ENCODE measurements at regions not wholly inside any gene's neighbourhood (a gene's known extent, or its start where the extent isn't known, plus 50 kb on each side); places are given as distances from the start of the nearest gene placed in this dataset.

DNA sequence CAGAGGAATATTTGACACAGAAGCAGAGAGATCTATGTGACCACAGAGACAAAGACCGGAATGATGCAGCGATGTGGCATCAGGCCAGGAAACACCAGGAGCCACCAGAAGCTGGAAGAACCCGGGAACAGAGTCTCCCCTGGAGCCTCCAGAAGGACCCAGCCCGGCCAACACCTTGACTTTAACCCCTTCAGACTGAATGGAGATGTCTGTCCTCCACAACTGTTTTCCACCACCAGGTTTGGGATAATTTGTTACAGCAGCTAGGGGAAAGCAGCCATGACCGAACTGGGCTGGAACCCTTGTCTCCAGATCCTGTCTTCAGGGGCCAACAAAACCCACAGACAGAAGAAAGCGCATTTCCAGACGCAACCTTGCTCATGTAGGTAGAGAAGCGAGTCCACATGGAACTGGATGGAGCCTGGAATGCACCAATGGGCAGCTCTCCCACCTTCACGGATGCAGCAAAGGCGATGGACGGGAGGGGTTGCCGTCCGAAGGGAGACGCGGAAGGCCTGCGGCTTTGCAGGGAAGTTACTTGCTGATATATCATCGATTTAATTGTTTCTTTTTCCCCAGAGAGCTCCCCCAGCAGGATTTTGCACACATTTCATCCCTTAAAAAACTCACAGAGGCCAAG is 396.6 kb downstream of the NPHP4 start:
- no peak for ATAC-seq
- no peaks in the 10 kb centered on the region for H3K36me3 ChIP-seq
- intact Hi-C loops (cut with DNase I; ENCODE audit: low total_unique reads) = no loop called here
- TF ChIP-seq, protein P1, sequence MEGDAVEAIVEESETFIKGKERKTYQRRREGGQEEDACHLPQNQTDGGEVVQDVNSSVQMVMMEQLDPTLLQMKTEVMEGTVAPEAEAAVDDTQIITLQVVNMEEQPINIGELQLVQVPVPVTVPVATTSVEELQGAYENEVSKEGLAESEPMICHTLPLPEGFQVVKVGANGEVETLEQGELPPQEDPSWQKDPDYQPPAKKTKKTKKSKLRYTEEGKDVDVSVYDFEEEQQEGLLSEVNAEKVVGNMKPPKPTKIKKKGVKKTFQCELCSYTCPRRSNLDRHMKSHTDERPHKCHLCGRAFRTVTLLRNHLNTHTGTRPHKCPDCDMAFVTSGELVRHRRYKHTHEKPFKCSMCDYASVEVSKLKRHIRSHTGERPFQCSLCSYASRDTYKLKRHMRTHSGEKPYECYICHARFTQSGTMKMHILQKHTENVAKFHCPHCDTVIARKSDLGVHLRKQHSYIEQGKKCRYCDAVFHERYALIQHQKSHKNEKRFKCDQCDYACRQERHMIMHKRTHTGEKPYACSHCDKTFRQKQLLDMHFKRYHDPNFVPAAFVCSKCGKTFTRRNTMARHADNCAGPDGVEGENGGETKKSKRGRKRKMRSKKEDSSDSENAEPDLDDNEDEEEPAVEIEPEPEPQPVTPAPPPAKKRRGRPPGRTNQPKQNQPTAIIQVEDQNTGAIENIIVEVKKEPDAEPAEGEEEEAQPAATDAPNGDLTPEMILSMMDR (IDR thresholded peaks at IDR 0.05 in 4 of 5, conservative IDR thresholded peaks at IDR 0.05 in 1 of 5) = no peak
- no peak for TF ChIP-seq POLR2A (IDR thresholded peaks at IDR 0.05)
- no peaks in the 10 kb centered on the region for H3K4me1 ChIP-seq
- H3K27me3 ChIP-seq = no peaks in the 10 kb centered on the region
- peaks cover 0 to 2% (median 0%) of the 10 kb centered on the region in 3 donors for H3K9me3 ChIP-seq
- H3K27ac ChIP-seq = no peak overlapping the region
- H3K4me3 ChIP-seq = no peak overlapping the region
- DNase-seq = no peak
- in situ Hi-C loops (cut with MboI; ENCODE audit: low sequenced_read_pairs in 4 of 4) = no loop called here

DNA sequence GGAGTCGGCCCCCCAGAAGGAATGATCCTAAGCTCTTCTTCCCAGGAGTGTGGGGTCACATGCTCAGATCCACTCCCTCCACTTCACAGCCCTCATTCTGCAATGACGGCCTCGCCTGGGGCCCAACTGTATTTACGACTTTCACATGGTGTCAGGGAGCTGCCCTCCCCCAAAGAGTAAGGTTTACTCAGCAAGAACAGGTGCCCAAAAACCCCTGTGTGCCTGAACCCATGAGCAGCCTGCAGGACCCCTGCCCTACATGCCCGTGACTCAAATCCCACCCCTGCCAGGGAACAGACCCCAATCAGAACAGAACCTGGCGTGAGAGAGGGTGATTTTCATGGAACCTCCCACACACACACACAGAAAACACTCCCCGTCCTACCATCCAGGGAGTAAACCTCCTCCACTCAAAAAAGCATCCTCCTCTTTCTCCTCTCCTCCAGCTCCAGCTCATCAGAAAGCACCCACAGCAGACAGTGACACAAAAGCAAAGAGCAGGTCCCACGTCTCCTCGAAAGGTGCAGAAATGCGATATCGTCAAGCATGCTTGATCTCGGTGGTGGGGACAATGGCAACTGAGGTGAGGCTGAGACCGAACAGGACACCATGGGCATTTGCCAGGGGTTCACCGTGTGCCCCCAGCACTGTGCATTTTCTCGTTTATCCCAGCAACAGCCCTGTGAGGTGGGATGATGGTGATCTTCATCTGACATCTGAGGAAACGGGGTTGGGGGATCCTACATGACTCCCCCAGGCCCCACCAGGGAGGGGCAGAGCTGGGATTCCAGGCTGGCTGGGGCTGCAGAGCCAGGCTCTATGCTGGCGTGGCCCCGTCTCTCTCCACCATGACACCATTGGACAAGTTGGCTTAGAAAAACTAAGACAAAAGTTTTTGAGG is 397.9 kb downstream of the NPHP4 start:
- no peak for ATAC-seq
- H3K27me3 ChIP-seq = no peaks in the 10 kb centered on the region
- intact Hi-C loops (cut with DNase I; ENCODE audit: low total_unique reads) (no loop called here), in situ Hi-C loops (cut with MboI; ENCODE audit: low sequenced_read_pairs in 4 of 4) (no loop called here)
- H3K4me1 ChIP-seq = no peaks in the 10 kb centered on the region
- H3K36me3 ChIP-seq = no peaks in the 10 kb centered on the region
- no peak overlapping the region for H3K4me3 ChIP-seq
- H3K9me3 ChIP-seq = peaks cover 0 to 3% (median 0%) of the 10 kb centered on the region in 3 donors
- no peak overlapping the region for H3K27ac ChIP-seq
- TF ChIP-seq, protein P1 (IDR thresholded peaks at IDR 0.05 in 4 of 5, conservative IDR thresholded peaks at IDR 0.05 in 1 of 5) = no peak
- no peak for TF ChIP-seq POLR2A (IDR thresholded peaks at IDR 0.05)
- DNase-seq = no peak

DNA sequence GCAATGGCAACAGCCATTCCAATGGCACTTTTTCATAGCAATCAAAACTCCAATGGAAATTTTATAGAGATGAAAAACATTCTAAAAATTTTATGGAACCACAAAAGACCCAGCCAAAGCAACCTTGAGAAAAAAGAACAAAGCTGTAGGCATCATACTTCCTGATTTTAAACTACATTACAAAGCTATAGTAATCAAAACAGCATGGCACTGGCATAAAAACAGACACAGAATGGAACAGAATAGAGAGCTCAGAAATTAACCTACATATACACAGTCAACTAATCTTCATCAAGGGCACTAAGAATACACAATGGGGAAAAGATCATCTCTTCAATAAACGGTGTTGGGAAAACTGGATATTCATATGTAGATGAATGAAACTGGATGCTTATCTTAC is 401.5 kb downstream of the NPHP4 start:
- in situ Hi-C loops (cut with MboI; ENCODE audit: low sequenced_read_pairs in 4 of 4) = no loop called here

DNA sequence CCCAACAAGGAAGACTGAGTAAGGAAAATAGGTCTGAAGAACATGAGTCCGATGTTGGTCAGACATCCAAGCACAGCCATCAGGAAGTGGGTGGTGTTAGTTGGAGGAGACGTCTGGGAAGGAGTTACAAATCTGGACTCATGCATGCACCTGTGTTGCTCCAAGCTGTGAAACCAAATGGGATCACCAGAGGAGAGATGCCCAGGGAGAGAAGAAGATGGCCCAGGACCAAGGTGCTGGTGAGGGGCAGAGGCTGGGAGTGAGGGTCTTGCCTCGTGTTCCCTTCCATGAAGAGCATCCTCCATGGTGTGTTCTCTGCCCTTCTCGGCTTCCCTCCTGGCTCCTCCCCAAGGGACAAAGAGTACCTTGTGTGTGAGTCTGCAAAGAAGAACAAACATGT is 405.6 kb downstream of the NPHP4 start:
- in situ Hi-C loops (cut with MboI; ENCODE audit: low sequenced_read_pairs in 4 of 4) = no loop called here
- Histone ChIP-seq H3K36me3 (no peaks in the 10 kb centered on the region), H3K27me3 (no peaks in the 10 kb centered on the region)

More for the DNA sequence above, 401.5 kb downstream of the NPHP4 start:
- Histone ChIP-seq H3K36me3 (no peaks in the 10 kb centered on the region), H3K27me3 (no peaks in the 10 kb centered on the region), H3K4me3 (no peak overlapping the region), H3K9me3 (peaks cover 0 to 3% (median 0%) of the 10 kb centered on the region in 3 donors), H3K27ac (no peak overlapping the region), H3K4me1 (no peaks in the 10 kb centered on the region)
- ATAC-seq (no peak), DNase-seq (no peak)
- TF ChIP-seq POLR2A (IDR thresholded peaks at IDR 0.05) = no peak
- TF ChIP-seq, protein P1 (IDR thresholded peaks at IDR 0.05 in 4 of 5, conservative IDR thresholded peaks at IDR 0.05 in 1 of 5) = no peak
- intact Hi-C loops (cut with DNase I; ENCODE audit: low total_unique reads) = no loop called here

More for the DNA sequence above, 405.6 kb downstream of the NPHP4 start:
- no peak for TF ChIP-seq POLR2A (IDR thresholded peaks at IDR 0.05)
- TF ChIP-seq, protein P1 (IDR thresholded peaks at IDR 0.05 in 4 of 5, conservative IDR thresholded peaks at IDR 0.05 in 1 of 5) = no peak
- DNase-seq = no peak
- Histone ChIP-seq H3K27ac (no peak overlapping the region), H3K9me3 (peaks cover 0 to 3% (median 0%) of the 10 kb centered on the region in 3 donors), H3K4me3 (no peak overlapping the region), H3K4me1 (no peaks in the 10 kb centered on the region)
- ATAC-seq = no peak
- intact Hi-C loops (cut with DNase I; ENCODE audit: low total_unique reads) = no loop called here

Data from gastrocnemius medialis (tissue), 4 donors.